ENCODE measurements at regions not wholly inside any gene's neighbourhood (a gene's known extent, or its start where the extent isn't known, plus 50 kb on each side); places are given as distances from the start of the nearest gene placed in this dataset.

DNA sequence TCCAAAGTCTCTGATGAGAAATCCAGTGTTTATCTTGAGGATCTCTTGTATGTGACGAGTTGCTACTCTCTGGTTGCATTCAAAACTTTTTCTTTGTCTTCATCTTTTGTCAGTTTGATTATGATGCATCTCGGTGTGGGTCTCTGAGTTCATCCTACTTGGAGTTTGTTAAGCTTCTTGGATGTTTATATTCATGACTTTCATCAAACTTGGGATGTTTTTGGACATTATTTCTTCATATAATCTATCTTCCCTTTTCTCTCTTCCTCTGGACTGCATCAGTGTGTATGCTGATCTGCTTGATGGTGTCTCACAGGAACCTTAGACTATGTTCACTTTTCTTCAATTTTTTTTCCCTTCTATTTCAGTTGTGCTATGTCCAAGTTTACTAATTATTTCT is 320.4 kb downstream of the TLE3 start:
- H3K14ac ChIP-seq (replicated peaks; ENCODE audit: low read depth, low read length) = no peak overlapping the region
- H3K27me3 ChIP-seq (ENCODE audit: control insufficient read depth, insufficient read depth, low read length) = peaks cover 15% of the 10 kb centered on the region
- no peak overlapping the region for H3K56ac ChIP-seq (ENCODE audit: extremely low read depth, insufficient read depth, low read length)
- no peak overlapping the region for H4K8ac ChIP-seq (ENCODE audit: low read depth in 2 of 2, low read length in 2 of 2)
- no peak overlapping the region for H2AK9ac ChIP-seq (replicated peaks; ENCODE audit: low read depth, low read length, poor library complexity)
- H2AFZ ChIP-seq (replicated peaks; ENCODE audit: low read length, poor library complexity) = no peak overlapping the region
- no peak overlapping the region for H4K91ac ChIP-seq (ENCODE audit: insufficient read depth, low read depth, low read length)
- no peaks in the 10 kb centered on the region for H3K79me1 ChIP-seq (ENCODE audit: low read depth in 1 of 2, low read length in 2 of 2)
- in situ Hi-C loops (cut with MboI; ENCODE audit: low sequenced_read_pairs) = no loop called here
- H4K5ac ChIP-seq (ENCODE audit: low read depth, low read length) = no peak overlapping the region
- H3K4me3 ChIP-seq (ENCODE audit: insufficient read depth, low read depth, low read length) = no peak overlapping the region
- ATAC-seq (ENCODE audit: low read depth) (no peak), DNase-seq (no peak)
- peaks cover 4% of the 10 kb centered on the region; the same call in 1 of the 2 replicates for H3K4me1 ChIP-seq (ENCODE audit: control insufficient read depth, insufficient read depth, low read length)
- TF ChIP-seq RFX5 (IDR thresholded peaks at IDR 0.05; ENCODE audit: low read depth, low read length) (no peak), CHD1 (IDR thresholded peaks at IDR 0.05; ENCODE audit: low read depth, low read length) (no peak), RCOR1 (IDR thresholded peaks at IDR 0.05; ENCODE audit: insufficient replicate concordance, low read length) (no peak), MAZ (IDR thresholded peaks at IDR 0.05; ENCODE audit: borderline replicate concordance, low read depth, low read length) (no peak), USF2 (IDR thresholded peaks at IDR 0.05; ENCODE audit: low read depth, low read length) (no peak), BHLHE40 (IDR thresholded peaks at IDR 0.05; ENCODE audit: low read depth, low read length) (no peak), POLR2A (IDR thresholded peaks at IDR 0.05; ENCODE audit: low read depth, low read length) (no peak)
- TF ChIP-seq, protein P1, sequence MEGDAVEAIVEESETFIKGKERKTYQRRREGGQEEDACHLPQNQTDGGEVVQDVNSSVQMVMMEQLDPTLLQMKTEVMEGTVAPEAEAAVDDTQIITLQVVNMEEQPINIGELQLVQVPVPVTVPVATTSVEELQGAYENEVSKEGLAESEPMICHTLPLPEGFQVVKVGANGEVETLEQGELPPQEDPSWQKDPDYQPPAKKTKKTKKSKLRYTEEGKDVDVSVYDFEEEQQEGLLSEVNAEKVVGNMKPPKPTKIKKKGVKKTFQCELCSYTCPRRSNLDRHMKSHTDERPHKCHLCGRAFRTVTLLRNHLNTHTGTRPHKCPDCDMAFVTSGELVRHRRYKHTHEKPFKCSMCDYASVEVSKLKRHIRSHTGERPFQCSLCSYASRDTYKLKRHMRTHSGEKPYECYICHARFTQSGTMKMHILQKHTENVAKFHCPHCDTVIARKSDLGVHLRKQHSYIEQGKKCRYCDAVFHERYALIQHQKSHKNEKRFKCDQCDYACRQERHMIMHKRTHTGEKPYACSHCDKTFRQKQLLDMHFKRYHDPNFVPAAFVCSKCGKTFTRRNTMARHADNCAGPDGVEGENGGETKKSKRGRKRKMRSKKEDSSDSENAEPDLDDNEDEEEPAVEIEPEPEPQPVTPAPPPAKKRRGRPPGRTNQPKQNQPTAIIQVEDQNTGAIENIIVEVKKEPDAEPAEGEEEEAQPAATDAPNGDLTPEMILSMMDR (conservative IDR thresholded peaks at IDR 0.05; ENCODE audit: low read depth, low read length) = no peak
- TF ChIP-seq, protein P2, sequence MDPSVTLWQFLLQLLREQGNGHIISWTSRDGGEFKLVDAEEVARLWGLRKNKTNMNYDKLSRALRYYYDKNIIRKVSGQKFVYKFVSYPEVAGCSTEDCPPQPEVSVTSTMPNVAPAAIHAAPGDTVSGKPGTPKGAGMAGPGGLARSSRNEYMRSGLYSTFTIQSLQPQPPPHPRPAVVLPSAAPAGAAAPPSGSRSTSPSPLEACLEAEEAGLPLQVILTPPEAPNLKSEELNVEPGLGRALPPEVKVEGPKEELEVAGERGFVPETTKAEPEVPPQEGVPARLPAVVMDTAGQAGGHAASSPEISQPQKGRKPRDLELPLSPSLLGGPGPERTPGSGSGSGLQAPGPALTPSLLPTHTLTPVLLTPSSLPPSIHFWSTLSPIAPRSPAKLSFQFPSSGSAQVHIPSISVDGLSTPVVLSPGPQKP (IDR thresholded peaks at IDR 0.05; ENCODE audit: borderline replicate concordance, low read depth, low read length) = no peak
- ChIA-PET CTCF (no interaction called here), POLR2A (ENCODE audit: unreplicated experiment) (no interaction called here)
- H4K20me1 ChIP-seq (ENCODE audit: insufficient read depth, low read length) = no peaks in the 10 kb centered on the region
- no CpG with 5 or more reads among the region's 2 CpGs for WGBS, 2 experiments (ENCODE audit: extremely low coverage in 2 of 2, insufficient read length in 1 of 2)
- no peak overlapping the region for H3K4ac ChIP-seq (ENCODE audit: low read depth, low read length)
- no peak overlapping the region for H3K4me2 ChIP-seq (ENCODE audit: low read depth, low read length)
- no peak overlapping the region for H3K18ac ChIP-seq (ENCODE audit: low read depth, low read length)
- dilution Hi-C loops (cut with HindIII; ENCODE audit: low sequenced_read_pairs, unreplicated experiment) = no loop called here
- intact Hi-C loops (cut with micrococcal nuclease) = no loop called here
- H3K23ac ChIP-seq (ENCODE audit: low read depth, low read length) = no peak overlapping the region
- BruUV-seq (replicated peaks) = no TSS peak
- no peak overlapping the region for H2BK15ac ChIP-seq (ENCODE audit: low read depth, low read length)
- no peak overlapping the region for H2BK120ac ChIP-seq (ENCODE audit: low read depth, low read length)
- no peak overlapping the region for H3K9ac ChIP-seq (ENCODE audit: low read depth, low read length)
- H3K27ac ChIP-seq (ENCODE audit: insufficient read depth, low read length) = no peak overlapping the region
- H3K9me1 ChIP-seq (ENCODE audit: insufficient read depth, low read length) = no peaks in the 10 kb centered on the region
- H2BK5ac ChIP-seq (ENCODE audit: low read depth, low read length, poor library complexity, severe bottlenecking) = no peak overlapping the region
- no peaks in the 10 kb centered on the region; the same call in 1 of the 2 replicates for H3K9me3 ChIP-seq (ENCODE audit: control insufficient read depth, insufficient read depth, low read length)
- H2AK5ac ChIP-seq (ENCODE audit: low read depth, low read length) = no peak overlapping the region
- H3K36me3 ChIP-seq (ENCODE audit: control insufficient read depth, insufficient read depth, low read length) = no peaks in the 10 kb centered on the region
- H2BK20ac ChIP-seq (ENCODE audit: low read depth, low read length) = no peak overlapping the region
